COLO668 (cell line): ENCODE measurements at regions not wholly inside any gene's neighbourhood (a gene's known extent, or its start where the extent isn't known, plus 50 kb on each side); places are given as distances from the start of the nearest gene placed in this dataset.
"Not testable (repeated sequence)": the region's sequence is repeated elsewhere in the genome, so short reads cannot be mapped to it uniquely, and the experiment has no call there.

Experiments
- DNase-seq: peaks from one replicate; lab custom pipeline; 2025; ENCODE audit not compliant: unreplicated experiment; lab: John Stamatoyannopoulos, UW

GRCh38 chr16:55059146-55059545 is 128.5 kb downstream of the IRX5 start:
- DNase-seq: no peak

- no peak for DNase-seq
Observed at GRCh38 chr16:55061126-55061525, 130.5 kb downstream of the IRX5 start.

GRCh38 chr16:55062442-55062841 is 131.8 kb downstream of the IRX5 start:
- no peak for DNase-seq

GRCh38 chr16:55072976-55073375 is 142.3 kb downstream of the IRX5 start:
- DNase-seq: no peak

GRCh38 chr16:55073830-55074229 is 143.2 kb downstream of the IRX5 start:
- DNase-seq: no peak

GRCh38 chr16:55075208-55075607 is 144.5 kb downstream of the IRX5 start:
- DNase-seq: not testable (repeated sequence)

GRCh38 chr16:55076053-55076452 is 145.4 kb downstream of the IRX5 start:
- no peak for DNase-seq

- DNase-seq: no peak
Observed at GRCh38 chr16:55077266-55077665, 146.6 kb downstream of the IRX5 start.

GRCh38 chr16:55078153-55078552 is 147.5 kb downstream of the IRX5 start:
- no peak for DNase-seq

- DNase-seq: no peak
Observed at GRCh38 chr16:55078699-55079410, 148.2 kb downstream of the IRX5 start.

- DNase-seq: no peak
Observed at GRCh38 chr16:55081622-55082590, 151.2 kb downstream of the IRX5 start.

GRCh38 chr16:55082591-55082976 is 151.9 kb downstream of the IRX5 start:
- no peak for DNase-seq

- DNase-seq: no peak
Observed at GRCh38 chr16:55083052-55083451, 152.4 kb downstream of the IRX5 start.

- no peak for DNase-seq
Observed at GRCh38 chr16:55088098-55088497, 157.4 kb downstream of the IRX5 start.

- no peak for DNase-seq
Observed at GRCh38 chr16:55089600-55089999, 158.9 kb downstream of the IRX5 start.

GRCh38 chr16:55091213-55091870 is 160.7 kb downstream of the IRX5 start:
- no peak for DNase-seq

- DNase-seq: no peak
Observed at GRCh38 chr16:55091871-55092230, 161.2 kb downstream of the IRX5 start.

GRCh38 chr16:55100100-55100499 is 169.4 kb downstream of the IRX5 start:
- no peak for DNase-seq

- no peak for DNase-seq
Observed at GRCh38 chr16:55101026-55101425, 170.4 kb downstream of the IRX5 start.

- DNase-seq: no peak
Observed at GRCh38 chr16:55102077-55102476, 171.4 kb downstream of the IRX5 start.

GRCh38 chr16:55102531-55102930 is 171.9 kb downstream of the IRX5 start:
- DNase-seq: no peak

- no peak for DNase-seq
Observed at GRCh38 chr16:55107851-55108250, 177.2 kb downstream of the IRX5 start.
